GM19324 (cell line): ENCODE measurements at regions not wholly inside any gene's neighbourhood (a gene's known extent, or its start where the extent isn't known, plus 50 kb on each side); places are given as distances from the start of the nearest gene placed in this dataset.

Experiments used
- ATAC-seq: cut with Tn5 transposase; IDR thresholded peaks from one replicate; pipeline ENCODE4 v1.9.1; 2021; ENCODE audit warnings: mild to moderate bottlenecking, moderate library complexity; ENCODE audit not compliant: unreplicated experiment, low FRiP score

DNA sequence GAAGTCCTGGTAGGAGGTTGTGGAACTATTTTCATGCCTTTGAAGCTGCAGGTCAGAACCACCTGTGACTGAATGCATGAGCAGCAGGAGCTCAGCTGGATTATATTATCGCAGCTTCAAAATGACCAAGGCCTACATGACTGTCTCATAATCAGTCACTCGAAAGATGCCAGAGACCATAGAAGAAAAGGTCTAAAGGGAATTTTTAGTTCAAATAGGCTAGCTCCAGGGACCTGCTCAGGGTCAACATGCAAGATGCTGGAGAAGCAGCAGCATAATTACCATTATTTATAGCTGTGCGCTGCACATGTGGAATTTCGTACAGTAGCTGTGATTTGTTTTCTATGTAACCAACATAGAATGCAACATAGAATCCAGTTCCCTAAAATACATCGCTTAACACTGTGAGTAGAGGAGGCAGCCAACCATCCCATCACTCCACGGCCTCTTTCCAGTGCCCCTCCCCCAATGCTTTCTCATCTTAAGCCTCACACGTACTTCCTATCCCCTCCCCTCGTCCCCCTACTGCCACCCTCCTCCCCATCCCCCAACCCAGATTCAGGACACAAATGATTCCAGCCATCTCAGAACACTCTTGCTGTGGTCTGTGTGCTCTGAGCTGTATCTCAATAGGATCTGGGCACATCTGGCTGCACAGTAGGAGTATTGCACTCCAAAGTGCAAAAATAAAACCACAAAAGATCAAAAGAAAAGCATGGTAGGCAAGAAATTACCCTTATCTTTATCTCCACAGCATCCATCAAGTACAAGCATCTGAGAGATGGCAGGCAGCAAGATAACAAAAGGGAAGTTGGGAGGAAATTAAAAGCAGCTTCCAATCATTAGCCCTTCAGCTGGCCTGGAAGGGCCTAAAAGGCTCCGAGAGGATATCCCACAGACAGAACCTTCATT, 352.8 kb upstream of the SEMA6D start:
- ATAC-seq, result no peak

- no peak for ATAC-seq
Measured at GRCh38 chr15:47366884-47367283, 350.4 kb upstream of the SEMA6D start.

- ATAC-seq, result no peak
Measured at GRCh38 chr15:47367726-47368390, 349.4 kb upstream of the SEMA6D start.

GRCh38 chr15:47371939-47372338, 345.4 kb upstream of the SEMA6D start:
- ATAC-seq, result no peak

- no peak for ATAC-seq
Measured at GRCh38 chr15:47374222-47374621, 343.1 kb upstream of the SEMA6D start.

DNA sequence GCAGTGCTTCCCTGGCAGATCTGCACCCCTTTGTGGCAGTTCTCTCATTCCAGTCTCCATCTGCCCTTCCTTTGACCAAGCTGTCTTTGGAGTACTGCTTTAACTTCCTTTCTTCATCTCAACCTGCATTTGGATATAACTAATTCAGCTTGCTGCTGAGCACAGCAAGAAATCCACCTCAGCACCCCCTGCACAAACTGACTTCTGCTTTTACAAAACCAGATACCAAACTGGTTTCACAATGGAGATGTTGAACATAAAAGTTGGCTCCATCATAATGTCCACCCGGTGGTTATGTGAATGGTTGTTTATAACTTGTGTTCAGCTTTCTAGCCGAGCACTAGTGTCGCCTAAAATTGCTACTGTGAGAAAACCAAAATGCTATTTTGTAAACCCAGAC, 341.1 kb upstream of the SEMA6D start:
- no peak for ATAC-seq

GRCh38 chr15:47377465-47377864, 339.8 kb upstream of the SEMA6D start:
- no peak for ATAC-seq

DNA sequence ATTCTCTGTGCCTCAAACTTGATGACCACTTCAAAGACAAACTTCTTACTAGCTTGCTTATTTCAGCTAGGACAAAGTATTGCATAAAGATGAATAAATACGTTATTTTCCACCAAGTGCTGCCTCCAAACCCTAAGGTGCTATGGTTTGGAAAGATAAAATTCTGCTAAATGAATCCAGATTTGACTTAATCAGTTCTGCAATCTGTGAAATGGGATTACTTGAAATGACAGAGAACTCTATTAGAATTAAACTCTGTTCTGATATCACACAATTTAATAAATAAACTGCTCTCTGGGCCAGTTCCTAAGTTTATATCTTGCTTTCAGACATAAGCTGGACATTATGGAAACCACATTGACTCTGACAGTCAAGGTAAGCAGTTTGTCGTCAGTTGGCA, 338.8 kb upstream of the SEMA6D start:
- ATAC-seq, result no peak

GRCh38 chr15:47383102-47383501, 334.2 kb upstream of the SEMA6D start:
- no peak for ATAC-seq

DNA sequence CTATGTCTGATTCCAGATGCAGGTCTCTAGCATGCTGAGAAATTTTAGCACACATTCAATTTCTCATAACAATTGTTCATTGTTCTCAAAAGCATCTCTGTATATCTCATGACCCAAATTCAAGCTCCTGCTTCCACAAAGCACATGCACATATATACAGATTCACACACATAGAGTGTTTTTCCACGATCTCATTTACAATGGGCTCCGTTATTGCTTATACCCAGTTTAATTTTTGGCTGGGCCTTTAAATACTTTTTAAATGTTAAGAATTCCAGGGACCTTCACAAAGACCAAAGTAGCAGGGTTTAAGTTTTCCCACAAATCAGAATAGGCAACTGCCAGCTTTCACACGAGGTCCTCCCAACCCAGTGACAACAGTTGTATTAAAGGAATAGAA, 333.5 kb upstream of the SEMA6D start:
- ATAC-seq, result no peak

DNA sequence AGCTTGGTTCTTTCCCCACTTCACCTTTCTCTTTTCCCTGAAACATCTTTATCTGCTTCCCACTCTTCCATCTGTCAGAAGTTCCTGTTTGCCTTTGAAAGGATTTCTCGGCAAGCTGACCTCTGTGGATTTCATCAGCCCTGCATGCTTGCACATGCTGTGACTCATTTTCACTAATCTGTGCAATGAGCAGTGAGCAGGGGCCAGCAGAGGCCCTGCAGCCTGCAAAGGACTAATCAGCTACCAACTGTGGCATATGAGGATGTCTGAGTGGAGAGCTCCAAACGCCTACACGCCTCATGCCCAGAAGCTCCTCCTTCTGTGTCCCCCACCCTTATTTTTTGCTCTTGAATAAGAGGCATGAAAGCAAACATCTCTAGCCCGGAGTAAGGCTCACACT, 333.0 kb upstream of the SEMA6D start:
- ATAC-seq, result no peak

DNA sequence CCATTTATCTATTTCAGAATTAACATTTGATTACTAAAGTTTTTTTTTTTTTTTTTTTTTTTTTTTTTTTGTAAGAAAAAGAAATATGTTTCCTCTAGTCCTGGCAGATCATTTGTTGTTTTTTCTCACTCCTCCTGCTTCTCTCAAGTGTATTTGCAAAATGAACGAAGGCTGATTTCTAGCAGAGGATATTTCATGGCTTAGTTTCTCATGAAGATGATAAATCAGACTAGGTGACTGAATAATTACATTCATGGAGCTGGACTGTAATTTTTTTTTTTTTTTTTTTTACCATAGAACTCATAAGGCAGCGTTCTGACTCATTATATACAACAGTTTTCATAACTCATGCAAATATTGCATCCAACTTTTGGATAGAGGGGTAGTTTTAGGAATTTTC, 332.5 kb upstream of the SEMA6D start:
- no peak for ATAC-seq

- ATAC-seq, result no peak
Measured at GRCh38 chr15:47386459-47386858, 330.8 kb upstream of the SEMA6D start.

GRCh38 chr15:47388299-47388698, 329.0 kb upstream of the SEMA6D start:
- no peak for ATAC-seq

GRCh38 chr15:47390208-47390765, 327.0 kb upstream of the SEMA6D start:
- no peak for ATAC-seq

- ATAC-seq, result no peak
Measured at GRCh38 chr15:47394286-47394809, 323.0 kb upstream of the SEMA6D start.

DNA sequence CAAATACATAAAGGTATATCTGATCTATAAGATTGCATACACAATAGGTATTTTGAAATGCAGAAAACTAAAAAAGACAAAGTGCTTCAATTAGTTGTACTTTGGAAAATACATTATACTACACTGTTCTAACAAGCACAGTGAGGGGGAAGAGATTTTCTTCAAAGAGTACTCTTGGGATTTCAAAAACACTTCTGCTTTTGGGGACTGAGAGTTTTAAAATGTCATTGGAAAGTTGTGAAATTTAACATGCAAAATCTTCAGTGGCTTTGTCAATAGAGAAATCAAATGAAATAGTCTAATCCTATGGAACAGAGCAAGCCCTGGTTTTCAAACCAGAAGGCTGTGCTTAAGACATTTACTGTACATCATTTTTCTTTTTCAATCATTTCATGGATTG, 322.2 kb upstream of the SEMA6D start:
- no peak for ATAC-seq

GRCh38 chr15:47397655-47398054, 319.6 kb upstream of the SEMA6D start:
- ATAC-seq, result no peak

DNA sequence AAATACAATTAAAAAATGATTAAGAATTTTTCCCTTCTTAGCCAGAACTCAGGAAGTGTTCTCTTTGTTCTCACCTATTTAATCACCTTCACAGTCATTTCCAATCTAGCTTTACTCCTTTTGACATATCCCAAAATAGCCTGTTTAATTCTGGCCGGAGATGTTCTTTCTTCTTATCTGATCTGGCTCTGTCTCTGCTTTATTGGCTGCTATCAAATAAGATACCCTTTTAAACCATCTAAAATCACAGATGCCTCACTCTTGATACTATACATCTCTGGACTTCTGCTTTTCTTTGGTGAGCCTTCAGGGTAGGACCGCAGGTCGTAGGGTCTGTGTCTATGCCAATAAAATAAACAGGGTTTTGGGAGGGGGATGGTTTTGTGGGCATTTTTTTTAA, 319.2 kb upstream of the SEMA6D start:
- ATAC-seq, result no peak

GRCh38 chr15:47398594-47398993, 318.7 kb upstream of the SEMA6D start:
- ATAC-seq, result no peak

DNA sequence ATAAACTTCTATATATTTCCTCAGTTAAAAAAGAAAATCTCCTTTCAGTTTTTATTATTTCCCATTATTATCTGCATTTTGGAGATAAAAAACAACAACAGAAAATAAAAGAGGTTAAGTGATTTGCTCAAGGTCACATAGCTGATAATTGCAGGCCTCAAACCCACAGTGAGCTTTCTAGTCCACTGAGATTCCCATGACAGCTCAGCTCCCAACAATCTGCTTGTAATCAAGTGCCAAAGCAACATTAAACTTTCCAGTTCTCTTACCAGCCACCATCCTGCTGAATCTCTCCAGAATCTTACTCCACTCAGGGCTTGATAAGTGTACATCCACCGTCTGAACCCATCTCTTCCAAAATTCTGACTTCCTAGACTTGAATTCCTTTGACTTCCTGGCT, 318.2 kb upstream of the SEMA6D start:
- ATAC-seq, result no peak
